Activated T-cell treated with anti-CD3 and anti-CD28 coated beads, Interleukin-2, amount 50 U/mL, for 72 hours (primary cell): ENCODE measurements at regions not wholly inside any gene's neighbourhood (a gene's known extent, or its start where the extent isn't known, plus 50 kb on each side); places are given as distances from the start of the nearest gene placed in this dataset.

Experiments used
- ATAC-seq, 2 donors: fragments of 150-1000 bp; cut with Tn5 transposase; replicated peaks in 1 of 2; 2 replicates each; pipeline ENCODE4 v1.10.0; 2021; ENCODE audit warnings: moderate library complexity in 2 of 2, mild to moderate bottlenecking in 1 of 2
- DNase-seq, 2 donors: peaks; one replicate each; pipeline ENCODE4 v3.0.0; 2021 to 2022; ENCODE audit warnings: mixed read lengths in 1 of 2
- H3K27ac Mint-ChIP-seq: one replicate; pipeline ENCODE4 v1.8.0; 2022; ENCODE audit warnings: mild to moderate bottlenecking, moderate library complexity, mixed read lengths
- H3K27me3 Mint-ChIP-seq: one replicate; pipeline ENCODE4 v1.8.0; 2022; ENCODE audit warnings: low read depth, mixed read lengths
- H3K36me3 Mint-ChIP-seq, 2 donors: one replicate each; pipeline ENCODE4 v1.8.0; 2022; ENCODE audit warnings: mixed read lengths in 2 of 2, mild to moderate bottlenecking in 1 of 2; ENCODE audit not compliant: insufficient read depth in 2 of 2
- H3K4me1 Mint-ChIP-seq: one replicate; pipeline ENCODE4 v1.8.0; 2022; ENCODE audit warnings: low read depth, mixed read lengths
- H3K4me3 Mint-ChIP-seq, 2 donors: one replicate each; pipeline ENCODE4 v1.8.0; 2022; ENCODE audit warnings: mild to moderate bottlenecking in 2 of 2, mixed read lengths in 2 of 2, moderate library complexity in 2 of 2
- H3K9me3 Mint-ChIP-seq, 2 donors: one replicate each; pipeline ENCODE4 v1.8.0; 2022; ENCODE audit warnings: mixed read lengths in 2 of 2

DNA sequence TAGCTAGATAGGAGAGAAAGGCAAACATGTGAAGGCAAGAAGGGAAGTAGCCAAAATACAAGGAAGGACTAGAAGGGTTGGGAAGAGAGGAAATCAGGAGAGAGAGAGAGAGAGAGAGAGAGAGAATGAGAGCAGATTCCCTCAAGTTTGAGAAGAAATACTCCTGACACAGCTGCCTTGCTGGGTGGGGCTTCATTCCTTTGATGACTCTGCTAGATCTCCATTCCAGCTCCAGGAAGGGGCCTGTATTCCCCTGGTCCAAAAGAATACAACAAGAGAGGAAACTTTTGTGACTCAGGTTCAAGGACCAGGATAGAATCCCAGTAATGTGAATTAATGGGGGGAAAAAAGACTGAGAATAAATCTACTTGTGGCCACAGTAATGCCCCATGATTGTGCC is 62.9 kb upstream of the SPON1 start:
- DNase-seq = no peak
- Mint-ChIP-seq H3K4me3 (no peak overlapping the region), H3K27me3 (no peaks in the 10 kb centered on the region), H3K36me3 (no peaks in the 10 kb centered on the region), H3K9me3 (no peaks in the 10 kb centered on the region), H3K27ac (no peak overlapping the region), H3K4me1 (no peaks in the 10 kb centered on the region)
- ATAC-seq = no peak

DNA sequence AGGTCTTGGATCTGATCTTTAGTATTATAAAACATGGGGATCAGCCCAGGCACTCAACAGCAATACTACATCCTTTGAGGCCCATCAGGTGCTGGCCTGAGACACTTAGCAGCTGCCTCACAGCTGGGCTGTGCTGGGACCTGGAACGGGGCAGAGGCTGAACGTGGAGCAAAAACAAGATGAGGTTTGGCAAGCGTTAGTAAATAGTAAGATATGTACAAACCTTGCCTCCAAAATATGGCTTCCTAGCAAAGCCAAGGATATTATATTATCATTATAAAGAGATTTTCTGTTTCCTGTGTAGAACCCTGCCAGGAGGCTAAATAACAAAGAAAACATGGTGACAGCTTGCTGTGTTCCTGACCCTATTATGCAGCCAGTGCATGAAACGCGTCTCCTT is 60.0 kb upstream of the SPON1 start:
- no peaks in the 10 kb centered on the region for H3K4me1 Mint-ChIP-seq
- H3K27ac Mint-ChIP-seq = no peak overlapping the region
- no peaks in the 10 kb centered on the region for H3K9me3 Mint-ChIP-seq
- no peaks in the 10 kb centered on the region for H3K27me3 Mint-ChIP-seq
- DNase-seq (no peak), ATAC-seq (no peak)
- H3K4me3 Mint-ChIP-seq = no peak overlapping the region
- peaks cover 0 to 6% of the 10 kb centered on the region in 2 donors for H3K36me3 Mint-ChIP-seq

GRCh38 chr11:13905137-13905781 is 57.3 kb upstream of the SPON1 start:
- no peak for DNase-seq
- no peak for ATAC-seq
- Mint-ChIP-seq H3K27ac (no peak overlapping the region), H3K9me3 (peaks cover 2 to 6% of the 10 kb centered on the region in 2 donors), H3K36me3 (peaks cover 0 to 6% of the 10 kb centered on the region in 2 donors), H3K4me1 (no peaks in the 10 kb centered on the region), H3K27me3 (no peaks in the 10 kb centered on the region), H3K4me3 (no peak overlapping the region)

GRCh38 chr11:13907678-13908077 is 54.8 kb upstream of the SPON1 start:
- DNase-seq = no peak

GRCh38 chr11:13908535-13908934 is 54.0 kb upstream of the SPON1 start:
- no peak overlapping the region for H3K27ac Mint-ChIP-seq
- H3K9me3 Mint-ChIP-seq = peaks cover 2 to 6% of the 10 kb centered on the region in 2 donors
- H3K4me3 Mint-ChIP-seq = no peak overlapping the region
- no peak for DNase-seq
- ATAC-seq = no peak
- H3K4me1 Mint-ChIP-seq = no peaks in the 10 kb centered on the region
- no peaks in the 10 kb centered on the region for H3K27me3 Mint-ChIP-seq
- peaks cover 0 to 6% of the 10 kb centered on the region in 2 donors for H3K36me3 Mint-ChIP-seq

More at GRCh38 chr11:13907678-13908077, 54.8 kb upstream of the SPON1 start:
- peaks cover 2 to 6% of the 10 kb centered on the region in 2 donors for H3K9me3 Mint-ChIP-seq
- H3K27me3 Mint-ChIP-seq = no peaks in the 10 kb centered on the region
- H3K36me3 Mint-ChIP-seq = peaks cover 0 to 6% of the 10 kb centered on the region in 2 donors
- no peak overlapping the region for H3K27ac Mint-ChIP-seq
- no peak overlapping the region for H3K4me3 Mint-ChIP-seq
- no peaks in the 10 kb centered on the region for H3K4me1 Mint-ChIP-seq
- no peak for ATAC-seq
